Ishikawa (cell line): ENCODE measurements at regions not wholly inside any gene's neighbourhood (a gene's known extent, or its start where the extent isn't known, plus 50 kb on each side); places are given as distances from the start of the nearest gene placed in this dataset.

Experiments used
- CEBPB ChIP-seq: IDR thresholded peaks from 2 replicates; pipeline ENCODE4 v1.6.1; 2012
- CREB1 ChIP-seq: IDR thresholded peaks from 2 replicates; pipeline ENCODE4 v1.6.1; 2012; ENCODE audit warnings: low read depth
- EGR1 ChIP-seq: IDR thresholded peaks from 2 replicates; pipeline ENCODE4 v1.6.1; 2012
- EP300 ChIP-seq: IDR thresholded peaks from 2 replicates; pipeline ENCODE4 v1.6.1; 2012; ENCODE audit warnings: borderline replicate concordance
- FOXM1 ChIP-seq: IDR thresholded peaks from 2 replicates; pipeline ENCODE4 v1.6.1; 2012; ENCODE audit warnings: low read depth, borderline replicate concordance
- MAX ChIP-seq: IDR thresholded peaks from 2 replicates; pipeline ENCODE4 v1.6.1; 2012
- NFIC ChIP-seq: IDR thresholded peaks from 2 replicates; pipeline ENCODE4 v1.6.1; 2012
- RAD21 ChIP-seq: IDR thresholded peaks from 2 replicates; pipeline ENCODE4 v1.6.1; 2012; ENCODE audit warnings: low read depth
- TAF1 ChIP-seq: IDR thresholded peaks from 2 replicates; pipeline ENCODE4 v1.6.1; 2012; ENCODE audit warnings: low read depth, mild to moderate bottlenecking
- TCF12 ChIP-seq: IDR thresholded peaks from 2 replicates; pipeline ENCODE4 v1.6.1; 2012; ENCODE audit warnings: low read depth
- TEAD4 ChIP-seq: IDR thresholded peaks from 2 replicates; pipeline ENCODE4 v1.6.1; 2012
- USF1 ChIP-seq: IDR thresholded peaks from 2 replicates; pipeline ENCODE4 v1.6.1; 2012
- YY1 ChIP-seq: IDR thresholded peaks from 2 replicates; pipeline ENCODE4 v1.6.1; 2012; ENCODE audit warnings: low read depth
- ZBTB7A ChIP-seq: IDR thresholded peaks from 2 replicates; pipeline ENCODE4 v1.6.1; 2012; ENCODE audit warnings: low read depth
- TF ChIP-seq, protein P1 (sequence below): IDR thresholded peaks from 2 replicates; pipeline ENCODE4 v1.6.1; 2012; ENCODE audit warnings: low read depth, mild to moderate bottlenecking

- no peak for TF ChIP-seq ZBTB7A
- no peak for TF ChIP-seq CREB1
- no peak for TF ChIP-seq YY1
- TF ChIP-seq TAF1 = no peak
- TF ChIP-seq, protein P1, sequence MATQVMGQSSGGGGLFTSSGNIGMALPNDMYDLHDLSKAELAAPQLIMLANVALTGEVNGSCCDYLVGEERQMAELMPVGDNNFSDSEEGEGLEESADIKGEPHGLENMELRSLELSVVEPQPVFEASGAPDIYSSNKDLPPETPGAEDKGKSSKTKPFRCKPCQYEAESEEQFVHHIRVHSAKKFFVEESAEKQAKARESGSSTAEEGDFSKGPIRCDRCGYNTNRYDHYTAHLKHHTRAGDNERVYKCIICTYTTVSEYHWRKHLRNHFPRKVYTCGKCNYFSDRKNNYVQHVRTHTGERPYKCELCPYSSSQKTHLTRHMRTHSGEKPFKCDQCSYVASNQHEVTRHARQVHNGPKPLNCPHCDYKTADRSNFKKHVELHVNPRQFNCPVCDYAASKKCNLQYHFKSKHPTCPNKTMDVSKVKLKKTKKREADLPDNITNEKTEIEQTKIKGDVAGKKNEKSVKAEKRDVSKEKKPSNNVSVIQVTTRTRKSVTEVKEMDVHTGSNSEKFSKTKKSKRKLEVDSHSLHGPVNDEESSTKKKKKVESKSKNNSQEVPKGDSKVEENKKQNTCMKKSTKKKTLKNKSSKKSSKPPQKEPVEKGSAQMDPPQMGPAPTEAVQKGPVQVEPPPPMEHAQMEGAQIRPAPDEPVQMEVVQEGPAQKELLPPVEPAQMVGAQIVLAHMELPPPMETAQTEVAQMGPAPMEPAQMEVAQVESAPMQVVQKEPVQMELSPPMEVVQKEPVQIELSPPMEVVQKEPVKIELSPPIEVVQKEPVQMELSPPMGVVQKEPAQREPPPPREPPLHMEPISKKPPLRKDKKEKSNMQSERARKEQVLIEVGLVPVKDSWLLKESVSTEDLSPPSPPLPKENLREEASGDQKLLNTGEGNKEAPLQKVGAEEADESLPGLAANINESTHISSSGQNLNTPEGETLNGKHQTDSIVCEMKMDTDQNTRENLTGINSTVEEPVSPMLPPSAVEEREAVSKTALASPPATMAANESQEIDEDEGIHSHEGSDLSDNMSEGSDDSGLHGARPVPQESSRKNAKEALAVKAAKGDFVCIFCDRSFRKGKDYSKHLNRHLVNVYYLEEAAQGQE = no peak
- no peak for TF ChIP-seq EGR1
- TF ChIP-seq MAX = no peak
These were observed 124.4 kb upstream of the ANKFN1 start for GRCh38 chr17:56028837-56029236.

DNA sequence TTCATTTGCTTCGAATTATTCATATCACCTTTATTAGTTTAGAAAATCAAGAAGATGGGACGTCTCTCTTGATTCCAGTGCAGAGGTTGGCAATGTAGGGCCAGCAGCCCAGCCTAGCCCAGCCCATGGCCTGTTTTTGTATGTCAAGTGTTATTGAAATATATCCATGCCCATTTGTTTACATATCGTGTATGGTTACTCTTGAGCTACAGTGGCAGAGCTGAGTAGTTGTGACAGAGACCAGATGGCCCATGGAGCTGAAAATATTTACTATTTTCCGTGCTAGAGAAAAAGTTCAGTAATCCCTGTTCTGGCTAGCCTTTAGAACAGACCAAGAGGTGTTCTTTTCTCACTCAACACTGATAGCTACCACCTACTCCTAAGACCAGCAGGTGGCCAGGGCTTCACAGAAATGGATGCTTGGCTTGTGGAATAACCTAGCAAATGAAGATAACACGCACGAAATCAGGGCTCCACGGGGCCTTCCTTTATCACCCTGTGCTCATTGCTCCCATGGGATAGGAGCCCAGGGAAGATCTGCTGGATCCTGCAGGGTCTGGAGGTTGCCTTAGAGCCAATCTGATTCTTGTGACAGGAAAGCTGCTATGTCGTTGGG, 123.2 kb upstream of the ANKFN1 start:
- TF ChIP-seq MAX (no peak), ZBTB7A (no peak), NFIC (no peak), TAF1 (no peak), EGR1 (no peak), EP300 (no peak), TCF12 (no peak), CREB1 (no peak), RAD21 (no peak), CEBPB (no peak), USF1 (no peak), TEAD4 (no peak), YY1 (no peak), FOXM1 (no peak)
- TF ChIP-seq, protein P1 = no peak

DNA sequence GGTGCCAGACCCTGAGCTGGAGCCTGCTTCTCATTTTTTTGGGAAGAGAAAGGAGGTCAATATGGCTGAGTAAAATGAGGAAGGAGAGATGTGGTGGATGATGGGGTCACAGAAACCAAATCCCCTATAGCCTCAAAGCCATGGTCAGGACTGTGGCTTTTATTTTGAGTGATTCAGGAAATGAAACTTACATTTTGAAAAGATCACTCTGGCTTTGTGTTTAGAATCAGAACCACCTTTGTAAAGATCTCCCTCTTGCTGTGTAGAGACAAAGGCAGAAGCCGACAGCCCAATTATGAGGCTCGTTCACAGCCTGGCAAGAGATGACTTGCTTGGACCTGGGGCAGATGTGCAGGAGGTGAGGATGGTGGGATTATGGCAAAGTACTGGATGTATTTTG, 121.6 kb upstream of the ANKFN1 start:
- TF ChIP-seq FOXM1 = no peak
- no peak for TF ChIP-seq TEAD4
- TF ChIP-seq USF1 = no peak
- TF ChIP-seq TAF1 = no peak
- TF ChIP-seq CEBPB = no peak
- TF ChIP-seq NFIC = no peak
- no peak for TF ChIP-seq TCF12
- TF ChIP-seq, protein P1 = no peak

DNA sequence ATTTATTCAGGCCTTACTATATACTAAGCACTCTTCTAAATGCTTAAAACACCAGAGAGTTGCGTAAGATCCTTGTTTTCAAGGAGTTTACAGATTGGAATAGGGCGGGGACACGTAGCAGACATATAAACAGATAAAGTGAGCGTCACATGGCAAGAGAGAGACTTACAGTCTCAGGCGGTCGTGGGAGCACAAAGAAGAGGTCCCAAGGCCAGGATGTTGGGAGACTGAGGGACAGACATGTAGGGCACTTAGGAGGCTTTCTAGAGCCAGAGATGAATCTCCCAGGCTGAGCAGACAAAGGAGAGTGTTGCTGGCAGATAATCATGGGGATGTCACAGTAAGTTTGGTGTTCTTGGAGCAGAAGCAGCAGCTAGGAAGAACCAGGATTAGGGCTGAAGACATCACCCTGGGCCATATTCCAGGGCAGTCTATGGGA, 119.1 kb upstream of the ANKFN1 start:
- TF ChIP-seq ZBTB7A (no peak), USF1 (no peak), EGR1 (no peak), CREB1 (no peak), TAF1 (no peak), RAD21 (no peak), FOXM1 (no peak), TEAD4 (no peak), CEBPB (no peak), MAX (no peak), EP300 (no peak), TCF12 (no peak), NFIC (no peak), YY1 (no peak)
- TF ChIP-seq, protein P1 = no peak
